A549 (cell line): ENCODE measurements at regions not wholly inside any gene's neighbourhood (a gene's known extent, or its start where the extent isn't known, plus 50 kb on each side); places are given as distances from the start of the nearest gene placed in this dataset.

ENCODE experiments used
- ATAC-seq, 2 experiments: fragments of 200-7000 bp in 1 of 2; fragments of >200 bp in 1 of 2; cut with Nextera tagmentation in 1 of 2; cut with Tn5 transposase in 1 of 2; 3 replicates each; pipeline versions ENCODE4 v1.8.0 to v1.9.1; 2018 to 2020; ENCODE audit warnings: mild to moderate bottlenecking in 1 of 2, moderate library complexity in 1 of 2
- CTCF ChIA-PET: fragments of 300-600 bp; sonication (Branson Sonifier 250); formaldehyde crosslinking; extraction: SDS; loops from one replicate; lab custom pipeline; 2021; ENCODE audit warnings: antibody characterized with exemption, inconsistent platforms; lab: Yijun Ruan, JAX
- POLR2A ChIA-PET: fragments of 350-600 bp; formaldehyde crosslinking; extraction: SDS; loops from one replicate; lab custom pipeline; 2021; ENCODE audit warnings: antibody characterized with exemption, inconsistent platforms; lab: Yijun Ruan, JAX
- DNase-seq, 2 experiments: peaks; one replicate each; pipeline versions ENCODE4 v3.0.0 to v3.0.0-alpha.2; 2011 to 2016; ENCODE audit warnings: low read depth in 1 of 2, low spot score in 1 of 2
- FAIRE-seq: peaks from 2 replicates; lab custom pipeline; 2011; peaks lifted over from hg19 to GRCh38; lab: Jason Lieb, UNC
- H3K27ac ChIP-seq, 2 experiments: fragments of >200 bp; sonication (Bioruptor Twin); formaldehyde crosslinking; 3 replicates each; pipeline ENCODE4 v1.5.1; 2016 to 2017
- H3K4me1 ChIP-seq: fragments of >200 bp; sonication (Bioruptor Twin); formaldehyde crosslinking; 3 replicates; pipeline ENCODE4 v1.6.1; 2016
- H3K4me2 ChIP-seq: fragments of >200 bp; sonication (Bioruptor Twin); formaldehyde crosslinking; 3 replicates; pipeline ENCODE4 v1.6.1; 2016
- H3K4me3 ChIP-seq: fragments of >200 bp; sonication (Bioruptor Twin); formaldehyde crosslinking; 3 replicates; pipeline ENCODE4 v1.5.1; 2016
- H3K9me3 ChIP-seq: fragments of >200 bp; sonication (Bioruptor Twin); formaldehyde crosslinking; 3 replicates; pipeline ENCODE4 v1.6.1; 2016
- BHLHE40 ChIP-seq: IDR thresholded peaks from 2 replicates; pipeline ENCODE4 v1.6.1; 2012; ENCODE audit warnings: low read depth, low read length, inconsistent platforms
- CEBPB ChIP-seq, 2 experiments: fragments of >200 bp in 1 of 2; sonication (Bioruptor Twin) in 1 of 2; formaldehyde crosslinking in 1 of 2; IDR thresholded peaks; 2 replicates each; pipeline ENCODE4 v1.6.1; 2012 to 2016
- CHD2 ChIP-seq: fragments of 150-350 bp; IDR thresholded peaks from 2 replicates; pipeline ENCODE4 v1.6.1; 2014; ENCODE audit warnings: low read length; ENCODE audit not compliant: partially characterized antibody
- GATA3 ChIP-seq: IDR thresholded peaks from 2 replicates; pipeline ENCODE4 v1.6.1; 2012; ENCODE audit warnings: borderline replicate concordance
- HEYL ChIP-seq: fragments of 250-450 bp; sonication (Bioruptor Pico); IDR thresholded peaks from 2 replicates; pipeline ENCODE4 v1.8.0; 2021; ENCODE audit warnings: mild to moderate bottlenecking, moderate library complexity
- HOXB13 ChIP-seq: fragments of 250-450 bp; sonication (Bioruptor Pico); IDR thresholded peaks from 2 replicates; pipeline ENCODE4 v1.5.0; 2020; ENCODE audit warnings: low read depth, mild to moderate bottlenecking, moderate library complexity
- JUN ChIP-seq, 2 experiments: fragments of >200 bp; sonication (Bioruptor Twin); formaldehyde crosslinking; IDR thresholded peaks; 2 replicates in 1 of 2; 3 replicates in 1 of 2; pipeline ENCODE4 v1.6.1; 2016 to 2017
- KDM1A ChIP-seq: fragments of 200-600 bp; sonication (generic); IDR thresholded peaks from 2 replicates; pipeline ENCODE4 v1.6.1; 2016; ENCODE audit warnings: low read depth, mild to moderate bottlenecking
- MAFK ChIP-seq: fragments of 450-650 bp; IDR thresholded peaks from 2 replicates; pipeline ENCODE4 v1.6.1; 2014; ENCODE audit not compliant: partially characterized antibody
- MYC ChIP-seq: IDR thresholded peaks from 2 replicates; pipeline ENCODE4 v1.6.1; 2012; ENCODE audit warnings: mild to moderate bottlenecking, inconsistent platforms, low read length, improper control_type of control experiment, borderline replicate concordance
- NFE2L2 ChIP-seq: fragments of 150-350 bp; conservative IDR thresholded peaks from 2 replicates; pipeline ENCODE4 v1.6.1; 2014; ENCODE audit warnings: low read length
- PHF8 ChIP-seq: fragments of 200-600 bp; sonication (generic); IDR thresholded peaks from 2 replicates; pipeline ENCODE4 v1.6.1; 2016; ENCODE audit warnings: low read depth, mild to moderate bottlenecking, antibody characterized with exemption, moderate library complexity, borderline replicate concordance
- POLR2AphosphoS2 ChIP-seq: conservative IDR thresholded peaks from 2 replicates; pipeline ENCODE4 v1.6.1; 2012; ENCODE audit warnings: low read length, improper control_type of control experiment, inconsistent platforms
- RAD21 ChIP-seq, 2 experiments: fragments of >200 bp in 1 of 2; sonication (Bioruptor Twin) in 1 of 2; formaldehyde crosslinking in 1 of 2; IDR thresholded peaks in 1 of 2; conservative IDR thresholded peaks in 1 of 2; 2 replicates in 1 of 2; 3 replicates in 1 of 2; pipeline ENCODE4 v1.6.1; 2012 to 2018; ENCODE audit warnings: inconsistent platforms in 1 of 2
- RFX5 ChIP-seq: fragments of 450-650 bp; IDR thresholded peaks from 2 replicates; pipeline ENCODE4 v1.7.1; 2014; ENCODE audit warnings: antibody characterized with exemption, mild to moderate bottlenecking, moderate library complexity
- RNF2 ChIP-seq: fragments of 200-600 bp; sonication (generic); IDR thresholded peaks from 2 replicates; pipeline ENCODE4 v1.6.1; 2016; ENCODE audit warnings: low read depth, mild to moderate bottlenecking, antibody characterized with exemption, moderate library complexity, borderline replicate concordance
- SMC3 ChIP-seq: fragments of >200 bp; sonication (Bioruptor Twin); formaldehyde crosslinking; IDR thresholded peaks from 3 replicates; pipeline ENCODE4 v1.6.1; 2018; ENCODE audit warnings: inconsistent platforms
- TP53 ChIP-seq: fragments of 250-450 bp; sonication (Bioruptor Pico); IDR thresholded peaks from 2 replicates; pipeline ENCODE4 v1.5.0; 2021; ENCODE audit warnings: mild to moderate bottlenecking, moderate library complexity
- ZNF302 ChIP-seq: fragments of 250-450 bp; sonication (Bioruptor Pico); IDR thresholded peaks from 2 replicates; pipeline ENCODE4 v1.9.0; 2021; ENCODE audit warnings: inconsistent platforms, mild to moderate bottlenecking, moderate library complexity
- ZSCAN20 ChIP-seq: fragments of 250-450 bp; sonication (Bioruptor Pico); IDR thresholded peaks from 2 replicates; pipeline ENCODE4 v1.8.0; 2022; ENCODE audit warnings: mild to moderate bottlenecking, moderate library complexity
- WGBS: methylation state at CpG from one replicate; pipeline ENCODE4 v1.1.6; 2017; ENCODE audit errors: missing lambda C conversion rate; 5-methylcytosine and 5-hydroxymethylcytosine counted together
- TF ChIP-seq, protein P1 (sequence below): IDR thresholded peaks from 2 replicates; pipeline ENCODE4 v1.6.1; 2012; ENCODE audit warnings: low read depth, borderline replicate concordance
- TF ChIP-seq, protein P2 (sequence below): fragments of 250-450 bp; sonication (Bioruptor Pico); IDR thresholded peaks from 2 replicates; pipeline ENCODE4 v1.5.0; 2020; ENCODE audit warnings: low read depth, mild to moderate bottlenecking, moderate library complexity
- TF ChIP-seq, protein P3 (sequence below): IDR thresholded peaks from 2 replicates; pipeline ENCODE4 v1.6.1; 2012
- TF ChIP-seq, protein P4 (sequence below): fragments of >200 bp; sonication (Bioruptor Twin); formaldehyde crosslinking; IDR thresholded peaks from 3 replicates; pipeline ENCODE4 v1.5.1; 2016

DNA sequence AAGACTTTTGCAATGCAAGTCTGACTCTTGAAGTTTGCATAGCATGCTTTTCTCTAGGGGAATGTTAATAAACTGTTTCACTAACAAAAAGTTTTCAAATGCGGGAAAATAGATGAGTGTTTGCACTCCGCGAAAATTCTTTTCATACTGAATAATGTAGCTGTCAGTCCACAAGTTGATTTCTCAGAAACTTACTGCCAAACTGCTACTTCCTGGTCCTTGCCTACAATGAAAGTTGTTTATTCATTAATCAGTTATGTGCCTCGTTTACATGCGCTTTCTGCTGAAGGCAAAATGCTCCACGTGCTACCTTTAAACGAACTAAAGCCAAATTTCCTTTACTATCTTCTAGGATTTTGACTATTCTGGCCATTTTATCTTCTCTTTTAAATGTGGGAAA is 166.2 kb downstream of the MAGEB17 start:
- no peak for DNase-seq
- Histone ChIP-seq H3K4me1 (no peaks in the 10 kb centered on the region), H3K4me2 (no peak overlapping the region), H3K4me3 (no peak overlapping the region), H3K27ac (no peak overlapping the region), H3K9me3 (no peaks in the 10 kb centered on the region)
- ChIA-PET POLR2A (no interaction called here), CTCF (interaction anchor here (1.0 to 1.1 kb wide), 2 partner anchors 13 to 103 kb away, joined by 3 read pairs; no protein-coding TSS in a partner anchor)
- TF ChIP-seq POLR2AphosphoS2 (no peak), SMC3 (no peak), JUN (IDR thresholded peaks at IDR 0.05) (no peak), HEYL (CRISPR knock-in tag) (no peak), RNF2 (no peak)
- TF ChIP-seq, protein P1, sequence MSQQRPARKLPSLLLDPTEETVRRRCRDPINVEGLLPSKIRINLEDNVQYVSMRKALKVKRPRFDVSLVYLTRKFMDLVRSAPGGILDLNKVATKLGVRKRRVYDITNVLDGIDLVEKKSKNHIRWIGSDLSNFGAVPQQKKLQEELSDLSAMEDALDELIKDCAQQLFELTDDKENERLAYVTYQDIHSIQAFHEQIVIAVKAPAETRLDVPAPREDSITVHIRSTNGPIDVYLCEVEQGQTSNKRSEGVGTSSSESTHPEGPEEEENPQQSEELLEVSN = no peak
- ATAC-seq = no peak
- 32% methylated on average over 7 of the region's 7 CpGs for WGBS
- FAIRE-seq = no peak

DNA sequence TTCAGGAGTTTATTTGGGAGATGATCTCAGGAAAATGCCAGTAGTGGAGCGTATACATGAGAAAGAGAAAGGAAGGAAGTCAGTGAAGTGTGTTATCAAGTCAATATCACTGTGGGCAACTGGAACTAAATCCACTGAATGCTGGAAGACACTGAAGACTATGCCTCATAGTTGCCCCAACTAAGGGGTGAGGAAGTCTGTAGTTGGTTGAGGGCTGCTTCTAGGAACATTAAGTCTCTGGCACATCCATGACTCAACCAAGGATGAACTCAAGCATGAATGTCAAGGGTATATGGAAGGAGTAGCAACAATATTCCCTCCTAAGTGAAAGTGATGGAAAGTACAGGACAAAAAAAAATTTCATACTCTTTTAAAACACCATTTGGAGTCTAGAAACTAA is 167.9 kb downstream of the MAGEB17 start:
- Histone ChIP-seq H3K4me1 (no peaks in the 10 kb centered on the region), H3K9me3 (no peaks in the 10 kb centered on the region), H3K27ac (no peak overlapping the region), H3K4me2 (no peak overlapping the region), H3K4me3 (no peak overlapping the region)
- ATAC-seq (no peak), DNase-seq (no peak), FAIRE-seq (no peak)
- WGBS = 35% methylated on average over 1 of the region's 1 CpG
- TF ChIP-seq CEBPB (IDR thresholded peaks at IDR 0.05) (no peak), NFE2L2 (no peak), MAFK (no peak), ZSCAN20 (CRISPR knock-in tag) (no peak), PHF8 (no peak), TP53 (CRISPR knock-in tag) (no peak), MYC (no peak), RFX5 (no peak), BHLHE40 (no peak), RAD21 (conservative IDR thresholded peaks at IDR 0.05 in 1 of 2, IDR thresholded peaks at IDR 0.05 in 1 of 2) (no peak), CHD2 (no peak), HOXB13 (CRISPR knock-in tag) (no peak), RNF2 (no peak), KDM1A (no peak)
- ChIA-PET POLR2A (no interaction called here), CTCF (no interaction called here)

DNA sequence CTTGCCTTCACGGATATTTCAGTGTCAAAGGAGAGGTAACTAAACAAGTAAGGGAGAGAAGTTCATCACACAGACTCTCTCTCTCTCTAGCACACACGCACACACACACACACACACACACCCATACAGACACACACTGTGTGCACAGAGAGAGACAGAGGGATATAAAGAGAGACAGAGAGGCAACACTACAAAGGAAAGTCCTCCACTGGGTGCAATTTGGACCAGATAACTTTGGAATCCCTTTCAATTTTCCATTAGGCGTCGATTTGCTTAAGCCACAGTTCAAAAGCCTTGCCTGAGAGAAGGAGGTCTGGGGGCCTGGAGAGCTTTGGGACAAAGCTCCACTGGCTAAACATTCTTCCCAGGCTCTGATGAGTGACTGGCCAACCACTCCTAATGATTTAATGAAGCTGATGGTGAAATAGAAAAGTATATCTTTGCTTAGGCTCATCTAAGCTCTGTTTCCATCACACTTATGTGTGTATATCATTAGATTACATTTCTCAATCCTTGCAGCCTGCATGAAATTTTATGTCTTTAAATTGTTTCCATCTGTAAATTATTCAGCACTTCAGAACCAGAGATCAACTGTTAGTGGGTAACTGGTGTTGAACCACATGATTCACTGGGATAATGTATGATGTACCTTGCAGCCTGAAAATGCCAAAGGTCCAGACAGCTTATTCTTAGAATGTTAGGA is 180.8 kb downstream of the MAGEB17 start:
- POLR2A ChIA-PET = no interaction called here
- H3K4me1 ChIP-seq = no peaks in the 10 kb centered on the region

More for the DNA sequence above, 180.8 kb downstream of the MAGEB17 start:
- WGBS = 22% methylated on average over 4 of the region's 4 CpGs
- FAIRE-seq = no peak
- H3K4me3 ChIP-seq = no peak overlapping the region
- H3K9me3 ChIP-seq = no peaks in the 10 kb centered on the region
- no peak for DNase-seq
- no peak overlapping the region for H3K27ac ChIP-seq
- no peak overlapping the region for H3K4me2 ChIP-seq
- TF ChIP-seq, protein P2, sequence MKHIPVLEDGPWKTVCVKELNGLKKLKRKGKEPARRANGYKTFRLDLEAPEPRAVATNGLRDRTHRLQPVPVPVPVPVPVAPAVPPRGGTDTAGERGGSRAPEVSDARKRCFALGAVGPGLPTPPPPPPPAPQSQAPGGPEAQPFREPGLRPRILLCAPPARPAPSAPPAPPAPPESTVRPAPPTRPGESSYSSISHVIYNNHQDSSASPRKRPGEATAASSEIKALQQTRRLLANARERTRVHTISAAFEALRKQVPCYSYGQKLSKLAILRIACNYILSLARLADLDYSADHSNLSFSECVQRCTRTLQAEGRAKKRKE (CRISPR knock-in tag) = no peak
- TF ChIP-seq, protein P3, sequence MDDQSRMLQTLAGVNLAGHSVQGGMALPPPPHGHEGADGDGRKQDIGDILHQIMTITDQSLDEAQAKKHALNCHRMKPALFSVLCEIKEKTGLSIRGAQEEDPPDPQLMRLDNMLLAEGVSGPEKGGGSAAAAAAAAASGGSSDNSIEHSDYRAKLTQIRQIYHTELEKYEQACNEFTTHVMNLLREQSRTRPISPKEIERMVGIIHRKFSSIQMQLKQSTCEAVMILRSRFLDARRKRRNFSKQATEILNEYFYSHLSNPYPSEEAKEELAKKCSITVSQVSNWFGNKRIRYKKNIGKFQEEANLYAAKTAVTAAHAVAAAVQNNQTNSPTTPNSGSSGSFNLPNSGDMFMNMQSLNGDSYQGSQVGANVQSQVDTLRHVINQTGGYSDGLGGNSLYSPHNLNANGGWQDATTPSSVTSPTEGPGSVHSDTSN = no peak
- TF ChIP-seq, protein P4, sequence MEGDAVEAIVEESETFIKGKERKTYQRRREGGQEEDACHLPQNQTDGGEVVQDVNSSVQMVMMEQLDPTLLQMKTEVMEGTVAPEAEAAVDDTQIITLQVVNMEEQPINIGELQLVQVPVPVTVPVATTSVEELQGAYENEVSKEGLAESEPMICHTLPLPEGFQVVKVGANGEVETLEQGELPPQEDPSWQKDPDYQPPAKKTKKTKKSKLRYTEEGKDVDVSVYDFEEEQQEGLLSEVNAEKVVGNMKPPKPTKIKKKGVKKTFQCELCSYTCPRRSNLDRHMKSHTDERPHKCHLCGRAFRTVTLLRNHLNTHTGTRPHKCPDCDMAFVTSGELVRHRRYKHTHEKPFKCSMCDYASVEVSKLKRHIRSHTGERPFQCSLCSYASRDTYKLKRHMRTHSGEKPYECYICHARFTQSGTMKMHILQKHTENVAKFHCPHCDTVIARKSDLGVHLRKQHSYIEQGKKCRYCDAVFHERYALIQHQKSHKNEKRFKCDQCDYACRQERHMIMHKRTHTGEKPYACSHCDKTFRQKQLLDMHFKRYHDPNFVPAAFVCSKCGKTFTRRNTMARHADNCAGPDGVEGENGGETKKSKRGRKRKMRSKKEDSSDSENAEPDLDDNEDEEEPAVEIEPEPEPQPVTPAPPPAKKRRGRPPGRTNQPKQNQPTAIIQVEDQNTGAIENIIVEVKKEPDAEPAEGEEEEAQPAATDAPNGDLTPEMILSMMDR = no peak
- no peak for TF ChIP-seq BHLHE40
- no peak for TF ChIP-seq GATA3
- no peak for TF ChIP-seq ZNF302
- TF ChIP-seq KDM1A = no peak
- TF ChIP-seq TP53 (CRISPR knock-in tag) = no peak
- TF ChIP-seq HOXB13 (CRISPR knock-in tag) = no peak
- no peak for TF ChIP-seq CHD2
- TF ChIP-seq POLR2AphosphoS2 = no peak
- CTCF ChIA-PET = interaction anchor here (0.6 kb wide), 1 partner anchor 256 kb away, joined by 4 read pairs; no protein-coding TSS in a partner anchor
- no peak for ATAC-seq
